ENCODE measurements at regions not wholly inside any gene's neighbourhood (a gene's known extent, or its start where the extent isn't known, plus 50 kb on each side); places are given as distances from the start of the nearest gene placed in this dataset.
"Not testable (repeated sequence)": the region's sequence is repeated elsewhere in the genome, so short reads cannot be mapped to it uniquely, and the experiment has no call there.

DNA sequence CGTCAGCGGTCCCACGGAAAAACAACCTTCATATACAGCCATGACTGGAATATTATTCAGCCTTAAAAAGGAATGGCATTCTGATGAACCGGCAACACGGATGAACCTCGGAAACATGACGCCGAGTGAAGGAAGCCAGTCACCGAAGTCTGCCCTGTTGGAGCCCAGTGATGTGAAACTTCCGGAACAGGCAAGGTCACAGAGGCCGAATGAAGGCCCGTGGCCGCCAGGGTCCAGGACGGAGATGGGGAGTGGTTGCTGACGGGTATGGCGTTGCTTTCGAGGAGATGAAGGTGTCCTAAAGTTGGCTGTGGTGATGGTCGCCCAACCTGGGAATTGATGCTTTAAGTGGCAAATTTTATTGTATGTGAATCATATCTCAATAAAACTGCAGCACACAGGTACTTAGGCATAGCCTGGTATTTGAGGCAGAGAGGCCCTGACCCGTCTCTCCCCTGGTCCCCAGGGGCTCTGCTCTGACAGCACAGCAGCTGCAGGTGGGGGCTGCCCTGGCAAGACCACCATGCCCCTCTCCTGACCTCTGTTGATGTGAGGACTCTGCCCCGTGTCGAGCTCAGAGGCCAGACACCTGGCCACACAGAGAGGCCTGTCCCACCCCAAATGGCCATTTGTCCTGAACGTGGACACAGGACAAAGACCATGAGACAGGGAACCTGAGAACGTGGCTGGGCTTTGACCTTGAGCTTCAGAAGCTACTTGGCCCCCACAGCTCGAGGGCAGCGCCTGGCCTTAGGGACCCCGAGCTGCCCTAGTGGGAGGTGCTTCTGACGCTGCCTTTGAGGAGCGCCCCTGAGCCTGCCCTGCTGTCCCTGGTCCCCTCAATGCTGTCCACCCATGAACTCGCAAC lies 1090.8 kb downstream of the BRD1 start:
- DNase-seq (ENCODE audit: low read depth in 2 of 2), result no peak

DNA sequence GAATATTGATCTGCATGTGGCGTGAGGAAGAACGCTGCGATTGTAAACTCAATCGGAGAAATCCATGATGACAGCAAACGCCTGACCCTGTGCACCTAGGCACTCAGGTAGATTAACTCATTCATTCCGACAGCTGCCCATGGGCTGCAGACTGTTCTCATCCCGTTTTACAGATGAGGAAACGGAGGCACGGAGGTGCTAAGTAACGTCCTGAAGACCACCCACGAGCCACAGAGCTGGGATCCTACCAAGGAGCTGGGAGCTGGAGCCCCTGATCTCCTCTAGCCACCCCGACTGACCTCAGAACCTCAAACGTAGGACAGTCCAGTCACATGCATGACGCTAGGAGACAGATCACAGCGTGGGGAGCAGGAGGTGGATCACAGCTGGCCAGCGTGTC lies 1092.7 kb downstream of the BRD1 start:
- no peak for DNase-seq (ENCODE audit: low read depth in 2 of 2)

GRCh38 chr22:48734359-48734758 lies 1093.3 kb downstream of the BRD1 start:
- DNase-seq (ENCODE audit: low read depth in 2 of 2), result no peak

DNA sequence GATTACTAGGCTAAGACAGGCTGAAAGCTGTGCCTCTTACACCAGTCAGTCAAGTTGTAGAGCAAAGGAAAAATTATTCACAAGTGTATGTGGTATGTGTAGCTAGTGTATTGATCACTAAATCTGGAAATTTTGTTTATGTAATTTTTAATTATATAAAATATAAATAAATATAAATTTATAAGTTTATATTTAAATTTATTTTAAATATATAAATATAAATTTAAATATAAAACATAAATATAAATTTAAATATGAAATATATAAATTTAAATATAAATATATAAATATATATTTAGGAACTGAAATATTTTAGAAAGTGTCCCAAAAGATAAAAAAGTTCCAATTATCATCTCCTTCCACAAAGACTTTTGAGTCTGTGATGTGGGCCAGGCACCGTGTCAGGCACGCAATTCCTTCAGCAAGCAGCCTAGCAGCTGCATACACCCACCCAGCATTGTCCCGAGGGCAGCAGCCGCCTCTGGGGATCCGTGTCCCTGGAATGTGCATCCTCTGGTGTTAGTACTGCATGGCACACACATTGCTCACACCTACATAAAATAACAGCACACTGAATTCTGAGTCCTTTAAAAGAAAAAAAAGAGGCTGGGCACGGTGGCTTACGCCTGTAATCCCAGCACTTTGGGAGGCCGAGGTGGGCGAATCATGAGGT lies 1098.0 kb downstream of the BRD1 start:
- DNase-seq (ENCODE audit: low read depth in 2 of 2), result no peak

DNA sequence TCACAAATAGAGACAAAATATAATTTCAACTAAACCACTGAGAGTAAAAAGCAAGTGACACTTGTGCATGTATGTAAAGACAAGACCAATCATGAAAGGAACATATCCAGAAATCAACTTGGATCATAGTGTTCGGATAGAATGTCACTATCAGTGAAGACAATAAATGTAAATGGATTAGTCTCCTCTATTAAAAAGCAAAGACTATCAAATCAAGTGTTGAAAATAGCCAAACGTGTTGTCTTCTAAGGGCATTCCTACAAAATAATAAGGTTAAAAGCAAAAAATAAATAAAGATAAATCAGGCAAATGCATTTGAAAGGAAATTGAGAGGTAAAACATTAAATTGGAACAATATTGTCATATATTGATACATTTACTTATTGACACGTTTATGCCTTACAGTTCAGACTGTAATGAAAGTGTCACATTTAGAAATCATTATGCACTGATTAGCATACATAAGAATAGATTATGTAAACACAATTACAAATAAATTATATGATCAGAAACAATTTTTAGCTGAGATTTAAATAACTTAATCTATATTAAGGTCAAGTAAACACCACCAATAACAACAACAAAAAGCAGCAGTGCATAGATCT lies 1100.1 kb downstream of the BRD1 start:
- DNase-seq (ENCODE audit: low read depth in 2 of 2), result no peak

- no peak for DNase-seq (ENCODE audit: low read depth in 2 of 2)
Measured at GRCh38 chr22:48724899-48725298, 1102.8 kb downstream of the BRD1 start.

DNA sequence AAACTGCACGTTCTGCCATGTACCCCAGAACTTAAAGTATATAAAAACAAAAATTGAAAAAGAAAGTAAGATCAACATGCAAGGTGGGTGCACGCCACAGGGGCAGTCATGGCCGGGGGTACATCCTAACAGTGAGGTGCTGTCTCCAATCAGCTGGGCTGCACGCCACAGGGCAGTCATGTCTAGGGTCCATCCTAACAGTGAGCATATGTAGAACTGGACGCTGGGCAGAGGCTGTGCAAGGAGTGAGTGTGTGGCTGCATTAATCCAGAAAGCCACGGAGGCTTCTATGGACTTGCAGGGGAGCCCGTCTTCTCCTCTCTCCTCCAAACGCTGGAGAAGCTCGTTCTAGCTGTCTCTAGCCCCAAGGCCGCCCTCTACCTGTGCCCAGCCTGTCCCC lies 1105.0 kb downstream of the BRD1 start:
- no peak for DNase-seq (ENCODE audit: low read depth in 2 of 2)

DNA sequence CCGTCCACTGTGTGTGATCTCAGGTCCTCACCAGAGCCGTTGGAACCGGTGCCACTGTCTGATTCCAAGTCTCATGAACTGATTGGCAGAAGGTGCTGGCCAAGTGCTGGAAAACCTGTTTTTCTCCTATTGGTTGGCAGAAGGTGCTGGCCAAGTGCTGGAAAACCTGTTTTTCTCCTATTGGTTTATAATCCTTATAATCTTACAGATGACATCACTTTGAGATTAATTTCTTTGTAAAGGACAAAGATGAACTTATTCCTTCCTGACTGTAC lies 1106.3 kb downstream of the BRD1 start:
- no peak for DNase-seq (ENCODE audit: low read depth in 2 of 2)

DNA sequence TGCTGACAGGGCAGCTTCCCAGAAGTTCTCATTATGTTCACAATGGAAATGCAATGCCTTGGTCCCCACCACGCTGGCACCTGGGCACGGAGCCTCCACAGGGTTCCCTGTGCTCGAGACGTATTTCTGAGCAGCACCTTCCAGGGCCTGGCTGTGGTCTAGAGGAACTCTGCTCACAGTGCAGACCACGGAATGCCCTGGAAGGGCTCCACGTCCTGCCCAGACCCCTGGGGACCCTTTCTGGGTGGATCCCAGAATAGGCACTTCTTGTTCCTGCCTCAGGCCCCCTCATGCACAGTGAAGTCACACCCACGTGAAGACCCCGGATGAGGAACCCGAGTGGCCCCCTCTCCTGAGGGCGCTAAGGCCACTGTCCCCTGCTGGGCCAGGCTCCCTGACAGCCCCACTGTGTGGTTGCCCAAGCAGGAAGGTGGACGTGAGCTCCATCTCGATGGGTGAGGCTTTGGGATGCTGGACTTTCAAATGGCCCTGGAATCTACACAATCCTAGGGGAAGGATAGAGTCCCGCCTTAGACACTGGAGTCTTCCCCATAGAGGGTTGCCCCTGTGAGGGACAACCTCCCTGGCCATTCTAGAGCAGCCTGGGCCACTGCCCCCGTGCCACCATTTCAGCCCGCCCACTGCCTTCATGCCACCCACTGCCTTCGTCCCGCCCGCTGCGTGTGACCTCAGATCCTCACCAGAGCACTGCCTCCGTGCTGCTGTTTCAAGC lies 1106.8 kb downstream of the BRD1 start:
- DNase-seq (ENCODE audit: low read depth in 2 of 2), result no peak

GRCh38 chr22:48719978-48720661 lies 1107.6 kb downstream of the BRD1 start:
- no peak for DNase-seq (ENCODE audit: low read depth in 2 of 2)

DNA sequence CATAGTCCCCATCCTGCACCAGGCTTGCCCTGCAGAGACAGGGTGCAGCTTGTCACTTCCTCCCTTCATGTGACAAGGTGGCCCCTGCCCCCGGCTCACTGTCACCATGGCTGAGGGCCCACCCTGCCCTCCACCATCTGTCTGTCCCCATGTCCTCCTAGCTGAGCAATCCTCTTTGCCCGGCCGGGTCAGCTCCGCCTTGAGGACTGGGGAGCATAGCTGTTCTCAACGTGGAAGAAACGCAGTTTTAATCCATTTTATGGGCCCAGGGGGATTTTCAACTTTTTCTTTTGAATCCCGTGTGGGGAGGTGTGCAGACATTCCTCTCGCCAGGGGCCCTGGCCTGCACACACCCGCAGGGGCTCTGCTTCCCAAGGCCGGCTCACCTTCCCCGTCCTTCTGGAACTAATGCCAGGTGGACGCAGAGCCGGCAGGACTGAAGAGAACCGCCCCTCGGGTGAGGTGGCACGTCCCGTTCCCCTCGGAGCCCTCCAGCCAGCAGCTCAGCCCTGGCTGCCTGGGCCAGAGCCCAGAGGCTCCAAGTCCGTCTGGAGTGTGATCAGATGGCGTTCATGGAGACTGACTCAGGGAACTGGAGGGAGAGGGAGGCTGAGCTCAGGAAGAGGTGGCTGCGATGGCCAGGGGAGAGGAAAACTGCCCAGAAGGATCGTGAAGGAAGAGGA lies 1108.7 kb downstream of the BRD1 start:
- DNase-seq (ENCODE audit: low read depth in 2 of 2), result no peak

GRCh38 chr22:48717883-48718817 lies 1109.5 kb downstream of the BRD1 start:
- no peak for DNase-seq (ENCODE audit: low read depth in 2 of 2)

GRCh38 chr22:48717076-48717810 lies 1110.4 kb downstream of the BRD1 start:
- no peak for DNase-seq (ENCODE audit: low read depth in 2 of 2)

- DNase-seq (ENCODE audit: low read depth in 2 of 2), result not testable (repeated sequence)
Measured at GRCh38 chr22:48716154-48716553, 1111.5 kb downstream of the BRD1 start.

- DNase-seq (ENCODE audit: low read depth in 2 of 2), result no peak
Measured at GRCh38 chr22:48715511-48715910, 1112.2 kb downstream of the BRD1 start.

- DNase-seq (ENCODE audit: low read depth in 2 of 2), result no peak
Measured at GRCh38 chr22:48714231-48714630, 1113.4 kb downstream of the BRD1 start.

GRCh38 chr22:48713272-48714205 lies 1114.1 kb downstream of the BRD1 start:
- no peak for DNase-seq (ENCODE audit: low read depth in 2 of 2)

Data from dermis microvascular lymphatic vessel endothelial cell (primary cell).